Vagina (tissue), 2 donors: ENCODE measurements at regions not wholly inside any gene's neighbourhood (a gene's known extent, or its start where the extent isn't known, plus 50 kb on each side); places are given as distances from the start of the nearest gene placed in this dataset.
"Not testable (repeated sequence)": the region's sequence is repeated elsewhere in the genome, so short reads cannot be mapped to it uniquely, and the experiment has no call there.

Experiments used
- CTCF ChIP-seq, 3 experiments: fragments of 450-650 bp in 2 of 3; fragments of 200-600 bp in 1 of 3; sonication (generic) in 1 of 3; IDR thresholded peaks; one replicate each; pipeline ENCODE4 v1.5.1; 2017 to 2019; ENCODE audit warnings: antibody characterized with exemption in 3 of 3, mild to moderate bottlenecking in 2 of 3, moderate library complexity in 2 of 3
- POLR2A ChIP-seq, 2 donors: fragments of 450-650 bp; IDR thresholded peaks; one replicate each; pipeline ENCODE4 v1.6.1; 2017; ENCODE audit warnings: antibody characterized with exemption in 2 of 2, mild to moderate bottlenecking in 2 of 2, moderate library complexity in 2 of 2
- POLR2AphosphoS5 ChIP-seq, 2 donors: sonication (generic); formaldehyde crosslinking; IDR thresholded peaks; one replicate each; pipeline ENCODE4 v1.9.0; 2017; ENCODE audit warnings: antibody characterized with exemption in 2 of 2, mild to moderate bottlenecking in 2 of 2, low read depth in 1 of 2; ENCODE audit not compliant: insufficient read depth in 1 of 2

DNA sequence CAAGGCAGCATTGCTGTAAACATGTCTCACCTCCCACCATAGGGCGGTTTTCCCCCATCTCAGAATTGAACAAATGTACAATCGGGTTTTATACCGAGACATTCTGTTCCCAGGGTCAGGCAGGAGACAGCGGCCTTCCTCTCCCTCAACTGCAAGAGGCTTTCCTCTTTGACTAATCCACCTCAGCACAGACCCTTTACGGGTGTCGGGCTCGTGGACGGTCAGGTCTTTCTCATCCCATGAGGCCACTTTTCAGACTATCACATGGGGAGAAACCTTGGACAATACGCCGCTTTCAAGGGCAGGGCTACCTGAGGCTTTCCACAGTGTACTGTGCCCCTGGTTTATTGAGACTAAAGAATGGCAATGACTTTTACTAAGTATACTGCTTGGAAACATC is 57.7 kb upstream of the CCZ1B start:
- not testable (repeated sequence) for TF ChIP-seq CTCF (IDR thresholded peaks at IDR 0.05); POLR2AphosphoS5 (IDR thresholded peaks at IDR 0.05; ENCODE audit: insufficient read depth in 1 of 2, low read depth in 1 of 2); POLR2A (IDR thresholded peaks at IDR 0.05)
